IPS-18a (cell line): ENCODE measurements at regions not wholly inside any gene's neighbourhood (a gene's known extent, or its start where the extent isn't known, plus 50 kb on each side); places are given as distances from the start of the nearest gene placed in this dataset.
"Not testable (repeated sequence)": the region's sequence is repeated elsewhere in the genome, so short reads cannot be mapped to it uniquely, and the experiment has no call there.

Experiments
- H3K27ac ChIP-seq: one replicate; pipeline ENCODE4 v1.5.1; 2013; ENCODE audit warnings: low read length
- H3K27me3 ChIP-seq: one replicate; pipeline ENCODE4 v1.6.1; 2013; ENCODE audit warnings: mild to moderate bottlenecking, low read length; ENCODE audit not compliant: control insufficient read depth, insufficient read depth
- H3K36me3 ChIP-seq: one replicate; pipeline ENCODE4 v1.6.1; 2013; ENCODE audit warnings: low read depth, low read length; ENCODE audit not compliant: control insufficient read depth
- H3K4me1 ChIP-seq: one replicate; pipeline ENCODE4 v1.6.1; 2013; ENCODE audit warnings: low read depth, low read length; ENCODE audit not compliant: control insufficient read depth
- H3K4me3 ChIP-seq: one replicate; pipeline ENCODE4 v1.5.1; 2013; ENCODE audit warnings: low read length
- H3K9ac ChIP-seq: one replicate; pipeline ENCODE4 v1.6.1; 2013; ENCODE audit warnings: mild to moderate bottlenecking, low read length, moderate library complexity
- H3K9me3 ChIP-seq: one replicate; pipeline ENCODE4 v1.6.1; 2013; ENCODE audit warnings: low read depth, low read length; ENCODE audit not compliant: control insufficient read depth

DNA sequence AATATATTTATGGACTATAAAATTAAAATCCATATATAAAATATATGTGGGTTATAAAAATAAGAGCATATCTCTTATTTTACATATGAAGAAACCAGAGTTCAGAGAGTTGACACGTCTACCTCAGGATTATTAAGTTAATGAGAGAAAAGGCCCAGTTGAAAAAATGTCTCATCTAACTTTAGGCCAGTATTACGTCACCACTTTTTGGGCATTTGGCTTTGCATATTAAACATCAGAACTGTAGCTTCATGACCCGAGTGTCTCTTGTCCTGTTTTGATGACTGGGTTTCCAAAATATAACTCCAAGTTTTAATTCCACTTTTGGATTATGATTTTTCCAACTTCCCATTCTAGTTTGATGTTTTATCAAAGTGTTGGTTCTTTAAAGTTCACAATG is 1026.1 kb downstream of the SLC6A15 start:
- Histone ChIP-seq H3K36me3 (no peaks in the 10 kb centered on the region), H3K4me1 (no peaks in the 10 kb centered on the region), H3K9ac (no peak overlapping the region), H3K27ac (no peak overlapping the region), H3K27me3 (no peaks in the 10 kb centered on the region), H3K4me3 (no peak overlapping the region), H3K9me3 (no peaks in the 10 kb centered on the region)

DNA sequence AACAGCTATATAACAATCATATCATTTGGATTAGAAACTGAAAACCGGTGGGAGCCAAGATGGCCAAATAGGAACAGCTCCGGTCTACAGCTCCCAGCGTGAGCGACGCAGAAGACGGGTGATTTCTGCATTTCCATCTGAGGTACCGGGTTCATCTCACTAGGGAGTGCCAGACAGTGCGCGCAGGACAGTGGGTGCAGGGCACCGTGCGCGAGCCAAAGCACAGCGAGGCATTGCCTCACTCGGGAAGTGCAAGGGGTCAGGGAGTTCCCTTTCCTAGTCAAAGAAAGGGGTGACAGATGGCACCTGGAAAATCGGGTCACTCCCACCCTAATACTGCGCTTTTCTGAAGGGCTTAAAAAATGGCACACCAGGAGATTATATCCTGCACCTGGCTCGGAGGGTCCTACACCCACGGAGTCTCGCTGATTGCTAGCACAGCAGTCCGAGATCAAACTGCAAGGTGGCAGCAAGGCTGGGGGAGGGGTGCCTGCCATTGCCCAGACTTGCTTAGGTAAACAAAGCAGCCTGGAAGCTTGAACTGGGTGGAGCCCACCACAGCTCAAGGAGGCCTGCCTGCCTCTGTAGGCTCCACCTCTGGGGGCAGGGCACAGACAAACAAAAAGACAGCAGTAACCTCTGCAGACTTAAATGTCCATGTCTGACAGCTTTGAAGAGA is 1041.5 kb downstream of the SLC6A15 start:
- not testable (repeated sequence) for H3K9ac ChIP-seq, H3K4me1 ChIP-seq, H3K4me3 ChIP-seq, H3K9me3 ChIP-seq, H3K27ac ChIP-seq, H3K36me3 ChIP-seq, H3K27me3 ChIP-seq

DNA sequence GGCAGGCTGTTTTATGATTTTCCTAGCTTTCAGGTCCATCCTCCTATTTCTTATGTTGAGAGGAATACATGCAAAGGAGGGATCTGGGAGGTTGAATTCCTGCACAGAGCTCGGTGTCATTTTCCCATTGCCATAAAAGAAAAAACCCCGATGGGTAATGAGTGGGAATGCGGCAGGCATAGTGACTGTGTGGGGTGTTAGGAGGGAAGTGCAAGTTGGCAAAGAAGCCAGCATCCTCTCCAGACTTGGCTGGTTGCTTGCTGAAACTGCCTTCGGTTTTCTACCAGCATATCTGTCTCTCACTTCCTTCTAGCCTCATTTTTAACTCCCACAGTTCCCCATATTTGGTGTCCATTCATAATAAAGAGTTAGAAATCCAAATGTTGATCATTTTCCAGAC is 1046.1 kb downstream of the SLC6A15 start:
- Histone ChIP-seq H3K4me3 (no peak overlapping the region), H3K4me1 (no peaks in the 10 kb centered on the region), H3K36me3 (no peaks in the 10 kb centered on the region), H3K27me3 (no peaks in the 10 kb centered on the region), H3K27ac (no peak overlapping the region), H3K9ac (no peak overlapping the region), H3K9me3 (no peaks in the 10 kb centered on the region)

DNA sequence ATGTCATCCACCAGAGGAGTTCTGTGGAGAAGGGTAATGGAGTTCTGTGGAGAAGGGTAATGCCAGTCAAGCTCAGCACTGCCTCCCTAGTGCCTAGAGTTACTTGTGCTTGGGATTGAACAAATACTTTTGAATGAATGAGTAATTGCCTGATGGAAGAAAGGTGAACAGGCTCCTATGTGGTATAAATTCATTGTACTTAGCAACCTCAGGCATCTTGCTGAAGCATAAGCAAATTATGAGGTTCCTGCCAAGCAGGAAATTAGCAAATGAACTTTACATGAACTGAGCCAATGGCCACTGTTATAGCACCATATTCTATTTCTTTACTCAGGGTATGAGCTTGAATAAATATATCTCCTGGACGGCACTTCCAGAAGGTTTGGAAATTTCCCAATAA is 1047.2 kb downstream of the SLC6A15 start:
- no peaks in the 10 kb centered on the region for H3K36me3 ChIP-seq
- no peaks in the 10 kb centered on the region for H3K9me3 ChIP-seq
- no peaks in the 10 kb centered on the region for H3K4me1 ChIP-seq
- no peak overlapping the region for H3K9ac ChIP-seq
- H3K27me3 ChIP-seq = no peaks in the 10 kb centered on the region
- H3K4me3 ChIP-seq = no peak overlapping the region
- no peak overlapping the region for H3K27ac ChIP-seq

DNA sequence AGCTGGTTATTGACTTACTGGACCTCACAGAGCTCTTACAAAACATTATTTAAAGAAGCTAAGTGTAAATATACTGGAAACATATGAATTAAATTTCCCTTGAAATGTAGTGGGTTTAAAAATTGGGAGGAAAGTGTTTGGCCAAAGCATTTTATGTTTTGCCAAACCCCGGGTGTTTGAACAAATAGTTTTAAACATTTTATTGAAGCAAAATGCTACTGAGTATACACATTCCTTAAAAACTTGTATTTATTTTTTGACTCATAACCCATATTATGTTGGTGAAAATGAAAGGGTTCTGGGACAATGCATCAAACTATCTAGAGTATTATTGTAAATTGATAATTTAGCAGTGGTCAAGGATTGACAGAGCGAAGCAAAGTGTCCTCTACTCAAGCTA is 1048.5 kb downstream of the SLC6A15 start:
- Histone ChIP-seq H3K9ac (no peak overlapping the region), H3K4me1 (no peaks in the 10 kb centered on the region), H3K27ac (no peak overlapping the region), H3K27me3 (no peaks in the 10 kb centered on the region), H3K9me3 (no peaks in the 10 kb centered on the region), H3K36me3 (no peaks in the 10 kb centered on the region), H3K4me3 (no peak overlapping the region)

DNA sequence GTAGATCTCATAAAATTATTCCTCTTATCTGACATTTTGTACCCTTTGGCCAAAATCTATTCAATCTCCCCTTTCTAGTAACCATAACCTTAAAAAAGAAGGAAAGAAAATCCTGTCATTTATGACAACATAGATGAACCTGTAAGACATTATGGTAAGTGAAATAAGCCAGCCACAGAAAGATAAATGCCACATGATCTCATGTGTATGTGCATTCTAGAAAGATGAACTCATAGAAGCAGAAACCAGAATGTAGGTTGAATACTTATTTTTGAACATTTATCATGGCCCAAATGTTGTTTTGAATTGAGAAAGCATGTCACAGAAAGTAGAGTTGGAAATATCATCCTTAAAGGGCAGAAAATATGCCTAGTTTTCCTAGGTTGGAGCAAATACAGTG is 1053.6 kb downstream of the SLC6A15 start:
- Histone ChIP-seq H3K9me3 (no peaks in the 10 kb centered on the region), H3K27ac (no peak overlapping the region), H3K9ac (no peak overlapping the region), H3K36me3 (no peaks in the 10 kb centered on the region), H3K4me1 (no peaks in the 10 kb centered on the region), H3K4me3 (no peak overlapping the region), H3K27me3 (no peaks in the 10 kb centered on the region)

- Histone ChIP-seq H3K4me1 (no peaks in the 10 kb centered on the region), H3K27ac (no peak overlapping the region), H3K36me3 (no peaks in the 10 kb centered on the region), H3K27me3 (no peaks in the 10 kb centered on the region), H3K9ac (no peak overlapping the region), H3K4me3 (no peak overlapping the region), H3K9me3 (no peaks in the 10 kb centered on the region)
Measured at GRCh38 chr12:83856803-83857202, 1055.8 kb downstream of the SLC6A15 start.

GRCh38 chr12:83850531-83850930 is 1062.1 kb downstream of the SLC6A15 start:
- H3K27ac ChIP-seq = no peak overlapping the region
- no peaks in the 10 kb centered on the region for H3K36me3 ChIP-seq
- H3K9ac ChIP-seq = no peak overlapping the region
- H3K9me3 ChIP-seq = no peaks in the 10 kb centered on the region
- no peak overlapping the region for H3K4me3 ChIP-seq
- H3K4me1 ChIP-seq = no peaks in the 10 kb centered on the region
- H3K27me3 ChIP-seq = no peaks in the 10 kb centered on the region

DNA sequence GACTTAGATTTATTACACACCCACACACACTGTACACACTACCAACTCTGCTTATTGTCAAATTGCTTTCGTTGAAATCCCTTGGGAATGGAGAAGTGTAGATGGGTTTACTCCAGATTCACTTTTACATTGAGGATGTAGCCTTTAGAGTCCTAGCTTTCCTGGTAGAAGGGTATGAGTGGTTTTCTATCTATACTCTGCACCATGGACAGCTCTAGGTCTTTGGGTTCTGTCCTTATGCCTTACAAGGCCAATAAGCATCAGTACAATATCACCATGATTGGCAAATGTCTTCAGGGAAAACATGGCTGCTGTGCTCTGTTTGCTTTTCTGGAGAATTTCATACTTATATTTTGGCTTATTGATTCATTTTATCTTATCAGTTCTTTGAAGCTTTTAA is 1063.9 kb downstream of the SLC6A15 start:
- Histone ChIP-seq H3K27me3 (no peaks in the 10 kb centered on the region), H3K4me1 (no peaks in the 10 kb centered on the region), H3K9ac (no peak overlapping the region), H3K27ac (no peak overlapping the region), H3K36me3 (no peaks in the 10 kb centered on the region), H3K4me3 (no peak overlapping the region), H3K9me3 (no peaks in the 10 kb centered on the region)

- no peaks in the 10 kb centered on the region for H3K36me3 ChIP-seq
- no peak overlapping the region for H3K9ac ChIP-seq
- no peaks in the 10 kb centered on the region for H3K4me1 ChIP-seq
- no peaks in the 10 kb centered on the region for H3K9me3 ChIP-seq
- H3K27me3 ChIP-seq = no peaks in the 10 kb centered on the region
- H3K4me3 ChIP-seq = no peak overlapping the region
- H3K27ac ChIP-seq = no peak overlapping the region
Measured at GRCh38 chr12:83843541-83843940, 1069.1 kb downstream of the SLC6A15 start.

DNA sequence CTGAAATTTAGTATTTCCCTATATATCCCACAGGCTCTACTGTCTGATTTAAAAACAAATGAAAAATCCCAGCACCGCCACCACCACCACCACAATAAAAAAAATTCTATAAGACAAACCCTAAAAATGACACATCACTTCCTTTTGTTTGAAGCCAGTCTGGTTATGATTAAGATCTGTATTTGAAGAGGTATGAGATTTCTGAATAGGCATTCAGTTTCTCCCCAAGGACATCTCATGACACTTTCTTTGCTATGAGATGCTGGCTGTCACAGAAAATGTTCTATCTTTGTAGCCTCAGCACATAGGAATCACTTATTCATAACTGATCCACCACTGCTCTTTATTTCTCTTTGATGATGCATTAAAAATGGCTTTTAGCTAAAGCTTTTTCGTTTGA is 1071.0 kb downstream of the SLC6A15 start:
- Histone ChIP-seq H3K36me3 (no peaks in the 10 kb centered on the region), H3K4me1 (no peaks in the 10 kb centered on the region), H3K9me3 (no peaks in the 10 kb centered on the region), H3K9ac (no peak overlapping the region), H3K27me3 (no peaks in the 10 kb centered on the region), H3K27ac (no peak overlapping the region), H3K4me3 (no peak overlapping the region)

DNA sequence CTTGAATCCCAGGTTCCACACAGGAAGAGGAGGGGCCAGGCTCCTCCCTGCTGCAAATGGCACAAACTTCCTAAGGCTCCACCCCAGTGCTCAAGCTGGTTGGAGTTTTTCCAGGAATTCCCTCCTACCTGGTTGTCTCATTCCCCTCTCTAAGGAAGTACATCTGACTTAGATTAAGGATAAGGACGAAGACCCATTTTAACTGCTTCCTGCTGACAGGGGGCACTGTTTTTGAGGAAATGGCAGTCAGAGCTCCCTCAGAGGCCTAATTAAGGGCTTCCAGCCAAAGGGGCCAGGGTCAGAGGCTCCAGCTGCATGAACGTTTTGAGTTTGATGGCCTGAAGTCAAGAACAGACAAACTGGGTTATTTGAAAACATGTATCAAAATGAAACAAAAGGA is 1084.7 kb downstream of the SLC6A15 start:
- H3K4me1 ChIP-seq = peaks cover 6% of the 10 kb centered on the region
- H3K27ac ChIP-seq = no peak overlapping the region
- no peaks in the 10 kb centered on the region for H3K36me3 ChIP-seq
- no peak overlapping the region for H3K9ac ChIP-seq
- H3K27me3 ChIP-seq = no peaks in the 10 kb centered on the region
- H3K9me3 ChIP-seq = no peaks in the 10 kb centered on the region
- H3K4me3 ChIP-seq = no peak overlapping the region
